Caco-2 (cell line): ENCODE measurements at regions not wholly inside any gene's neighbourhood (a gene's known extent, or its start where the extent isn't known, plus 50 kb on each side); places are given as distances from the start of the nearest gene placed in this dataset.

Experiments used
- BruUV-seq: library from RNA; stranded (reverse); fragments of 400-500 nt; replicated peaks from 2 replicates; lab custom pipeline; 2021; lab: Mats Ljungman, UMichigan
- CTCF ChIA-PET: fragments of 300-600 bp; sonication (Branson Sonifier 250); formaldehyde crosslinking; loops from one replicate; lab custom pipeline; 2022; ENCODE audit warnings: antibody characterized with exemption; lab: Charles Lee
- POLR2A ChIA-PET: fragments of 300-600 bp; sonication (Branson Sonifier 250); formaldehyde crosslinking; loops from one replicate; lab custom pipeline; 2022; ENCODE audit warnings: antibody characterized with exemption; lab: Charles Lee
- DNase-seq, 2 experiments: peaks; one replicate each; pipeline versions ENCODE4 v3.0.0 to v3.0.0-alpha.2; 2020 to 2022
- H3K27me3 ChIP-seq: replicated peaks from 2 replicates; pipeline ENCODE4 v1.6.0; 2011; ENCODE audit warnings: low read length; ENCODE audit not compliant: control insufficient read depth, insufficient read depth
- H3K36me3 ChIP-seq: 2 replicates; pipeline ENCODE4 v1.5.1; 2011; ENCODE audit warnings: low read length; ENCODE audit not compliant: control insufficient read depth, insufficient read depth
- H3K4me1 ChIP-seq: fragments of 250-450 bp; sonication (Bioruptor Pico); 2 replicates; pipeline ENCODE4 v1.5.1; 2020; ENCODE audit warnings: mild to moderate bottlenecking
- H3K4me3 ChIP-seq: 2 replicates; pipeline ENCODE4 v1.5.1; 2011; ENCODE audit warnings: low read depth, mild to moderate bottlenecking, control low read depth, low read length
- H3K9me3 ChIP-seq: fragments of 250-450 bp; sonication (Bioruptor Pico); 2 replicates; pipeline ENCODE4 v1.5.1; 2020; ENCODE audit warnings: mild to moderate bottlenecking, moderate library complexity
- H3K27ac Mint-ChIP-seq: one replicate; pipeline ENCODE4 v1.8.0; 2022; ENCODE audit warnings: mixed read lengths; ENCODE audit not compliant: unreplicated experiment
- H3K27me3 Mint-ChIP-seq: one replicate; pipeline ENCODE4 v1.8.0; 2022; ENCODE audit warnings: mixed read lengths; ENCODE audit not compliant: insufficient read depth, unreplicated experiment
- H3K36me3 Mint-ChIP-seq: one replicate; pipeline ENCODE4 v1.8.0; 2022; ENCODE audit warnings: mild to moderate bottlenecking, mixed read lengths; ENCODE audit not compliant: insufficient read depth, unreplicated experiment
- H3K4me1 Mint-ChIP-seq: one replicate; pipeline ENCODE4 v1.8.0; 2022; ENCODE audit warnings: low read depth, mixed read lengths; ENCODE audit not compliant: unreplicated experiment
- H3K4me3 Mint-ChIP-seq: one replicate; pipeline ENCODE4 v1.8.0; 2022; ENCODE audit warnings: mild to moderate bottlenecking, moderate library complexity, mixed read lengths; ENCODE audit not compliant: unreplicated experiment
- H3K9me3 Mint-ChIP-seq: one replicate; pipeline ENCODE4 v1.8.0; 2022; ENCODE audit warnings: mixed read lengths; ENCODE audit not compliant: unreplicated experiment
- intact Hi-C: fragments of 100-400 bp; cut with micrococcal nuclease; formaldehyde crosslinking; loops from one replicate; pipeline ENCODE4 v1.10.0; 2022; ENCODE audit not compliant: unreplicated experiment
- TF ChIP-seq, protein P1 (sequence below), 2 experiments: fragments of 200-600 bp in 1 of 2; IDR thresholded peaks; 1 replicate in 1 of 2; 2 replicates in 1 of 2; pipeline versions ENCODE4 v1.5.1 to v1.8.0; 2011 to 2022; ENCODE audit warnings: antibody characterized with exemption in 1 of 2, control low read depth in 1 of 2, inconsistent platforms in 1 of 2, low read depth in 1 of 2, low read length in 1 of 2, mild to moderate bottlenecking in 1 of 2, moderate library complexity in 1 of 2; ENCODE audit not compliant: insufficient read depth in 1 of 2, severe bottlenecking in 1 of 2, unreplicated experiment in 1 of 2

DNA sequence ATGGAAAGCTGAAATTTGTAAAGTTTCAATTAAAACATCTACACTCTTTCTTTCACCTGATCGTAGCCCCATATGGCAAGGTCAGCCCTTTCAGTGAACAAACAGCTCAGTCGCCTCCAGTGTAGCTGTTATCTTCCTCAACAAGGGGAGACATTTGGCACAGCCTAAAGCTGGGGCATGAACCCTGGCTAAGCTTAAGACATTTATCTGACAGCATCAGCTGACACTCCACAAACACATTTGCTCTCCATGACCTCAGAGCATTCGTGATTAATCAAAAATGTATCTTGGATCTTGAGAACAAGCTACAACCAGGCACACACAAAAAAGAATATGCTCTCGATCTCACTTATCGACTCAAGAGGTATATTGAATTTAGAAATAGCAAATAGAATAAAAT, 67.3 kb downstream of the POU5F2 start:
- CTCF ChIA-PET: no interaction called here
- BruUV-seq: no TSS peak
- intact Hi-C loops: no loop called here

DNA sequence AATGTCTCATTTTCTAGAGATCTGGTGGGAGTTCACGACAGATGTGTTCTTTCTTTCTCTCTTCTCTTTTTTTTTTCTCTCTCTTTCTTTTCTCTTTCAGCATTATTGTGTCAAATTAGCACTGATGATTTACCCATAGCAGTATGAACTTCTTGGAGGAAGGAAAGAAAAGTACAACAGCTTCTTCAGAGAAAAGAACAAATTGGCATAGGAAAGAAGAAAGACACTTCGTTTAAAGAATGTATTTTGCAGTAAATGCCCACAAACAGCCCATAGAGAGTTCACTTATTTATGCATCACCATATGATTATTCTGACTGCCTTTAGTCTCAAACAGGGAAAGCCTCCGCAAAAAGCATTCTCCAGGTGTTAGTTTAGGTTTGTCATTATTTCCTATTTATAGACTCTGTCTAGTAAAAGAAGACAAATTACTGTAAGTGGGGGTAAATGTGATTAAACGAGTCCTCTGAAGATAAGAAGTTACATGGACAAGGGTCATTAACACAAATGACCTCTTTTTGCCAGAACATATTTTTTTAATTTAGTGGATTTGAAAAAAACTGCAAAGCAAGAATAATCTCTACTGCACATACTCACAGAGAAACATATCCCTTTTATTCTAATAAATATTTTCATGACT, 68.0 kb downstream of the POU5F2 start:
- Mint-ChIP-seq H3K27ac (no peak overlapping the region), H3K27me3 (no peaks in the 10 kb centered on the region), H3K4me1 (no peaks in the 10 kb centered on the region), H3K36me3 (no peaks in the 10 kb centered on the region), H3K9me3 (no peaks in the 10 kb centered on the region), H3K4me3 (no peak overlapping the region)
- intact Hi-C loops: no loop called here
- CTCF ChIA-PET: no interaction called here
- Histone ChIP-seq H3K36me3 (no peaks in the 10 kb centered on the region), H3K4me3 (no peak overlapping the region), H3K4me1 (0 out of 2 replicates have a peak, but pooled peaks cover 5% of the 10 kb centered on the region), H3K9me3 (no peaks in the 10 kb centered on the region), H3K27me3 (no peaks in the 10 kb centered on the region)
- no peak for DNase-seq
- TF ChIP-seq, protein P1, sequence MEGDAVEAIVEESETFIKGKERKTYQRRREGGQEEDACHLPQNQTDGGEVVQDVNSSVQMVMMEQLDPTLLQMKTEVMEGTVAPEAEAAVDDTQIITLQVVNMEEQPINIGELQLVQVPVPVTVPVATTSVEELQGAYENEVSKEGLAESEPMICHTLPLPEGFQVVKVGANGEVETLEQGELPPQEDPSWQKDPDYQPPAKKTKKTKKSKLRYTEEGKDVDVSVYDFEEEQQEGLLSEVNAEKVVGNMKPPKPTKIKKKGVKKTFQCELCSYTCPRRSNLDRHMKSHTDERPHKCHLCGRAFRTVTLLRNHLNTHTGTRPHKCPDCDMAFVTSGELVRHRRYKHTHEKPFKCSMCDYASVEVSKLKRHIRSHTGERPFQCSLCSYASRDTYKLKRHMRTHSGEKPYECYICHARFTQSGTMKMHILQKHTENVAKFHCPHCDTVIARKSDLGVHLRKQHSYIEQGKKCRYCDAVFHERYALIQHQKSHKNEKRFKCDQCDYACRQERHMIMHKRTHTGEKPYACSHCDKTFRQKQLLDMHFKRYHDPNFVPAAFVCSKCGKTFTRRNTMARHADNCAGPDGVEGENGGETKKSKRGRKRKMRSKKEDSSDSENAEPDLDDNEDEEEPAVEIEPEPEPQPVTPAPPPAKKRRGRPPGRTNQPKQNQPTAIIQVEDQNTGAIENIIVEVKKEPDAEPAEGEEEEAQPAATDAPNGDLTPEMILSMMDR (IDR thresholded peaks at IDR 0.05; ENCODE audit: insufficient read depth in 1 of 2, low read depth in 1 of 2, low read length in 1 of 2, severe bottlenecking in 1 of 2, unreplicated experiment in 1 of 2): no peak
- POLR2A ChIA-PET: no interaction called here
- no TSS peak for BruUV-seq

More for the DNA sequence above, 67.3 kb downstream of the POU5F2 start:
- H3K4me3 ChIP-seq: no peak overlapping the region
- no peak overlapping the region for H3K27ac Mint-ChIP-seq
- no peaks in the 10 kb centered on the region for H3K27me3 Mint-ChIP-seq
- no peaks in the 10 kb centered on the region for H3K27me3 ChIP-seq
- POLR2A ChIA-PET: no interaction called here
- H3K4me1 Mint-ChIP-seq: no peaks in the 10 kb centered on the region
- no peak for DNase-seq
- TF ChIP-seq, protein P1 (IDR thresholded peaks at IDR 0.05; ENCODE audit: insufficient read depth in 1 of 2, low read depth in 1 of 2, low read length in 1 of 2, severe bottlenecking in 1 of 2, unreplicated experiment in 1 of 2): no peak
- 0 out of 2 replicates have a peak, but pooled peaks cover 5% of the 10 kb centered on the region for H3K4me1 ChIP-seq
- no peaks in the 10 kb centered on the region for H3K9me3 Mint-ChIP-seq
- no peak overlapping the region for H3K4me3 Mint-ChIP-seq
- no peaks in the 10 kb centered on the region for H3K36me3 ChIP-seq
- no peaks in the 10 kb centered on the region for H3K36me3 Mint-ChIP-seq
- H3K9me3 ChIP-seq: no peaks in the 10 kb centered on the region

DNA sequence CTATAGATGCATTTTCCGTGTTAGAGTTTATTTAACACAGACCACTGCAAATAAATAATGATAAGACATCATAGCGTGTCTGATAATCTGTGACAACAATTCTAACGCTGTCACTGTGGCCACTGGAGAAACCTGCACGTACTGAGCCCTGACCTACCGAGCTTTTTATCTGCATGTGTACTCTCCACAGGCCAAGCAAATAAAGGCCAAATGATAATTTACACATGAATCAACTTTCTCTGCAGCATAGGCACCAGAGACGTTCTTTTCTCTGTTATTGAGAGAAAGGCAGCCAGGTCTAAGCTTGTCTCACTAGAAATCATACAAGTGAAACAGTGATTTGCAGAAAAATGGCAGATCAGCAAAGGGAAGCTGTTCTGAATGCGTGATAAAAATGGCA, 75.8 kb downstream of the POU5F2 start:
- Histone ChIP-seq H3K27me3 (no peaks in the 10 kb centered on the region; the same call in 1 of the 2 replicates), H3K4me1 (no peaks in the 10 kb centered on the region), H3K36me3 (no peaks in the 10 kb centered on the region), H3K4me3 (no peak overlapping the region), H3K9me3 (no peaks in the 10 kb centered on the region)
- H3K4me1 Mint-ChIP-seq: no peaks in the 10 kb centered on the region
- no TSS peak for BruUV-seq
- POLR2A ChIA-PET: no interaction called here
- no peaks in the 10 kb centered on the region for H3K27me3 Mint-ChIP-seq
- no peak overlapping the region for H3K4me3 Mint-ChIP-seq
- H3K27ac Mint-ChIP-seq: no peak overlapping the region
- intact Hi-C loops: loop anchor here (5.0 kb wide), 1 partner anchor 43 kb away; no protein-coding TSS in a partner anchor
- no peaks in the 10 kb centered on the region for H3K36me3 Mint-ChIP-seq
- CTCF ChIA-PET: interaction anchor here (1.0 kb wide), 1 partner anchor 53 kb away, joined by 3 read pairs; no protein-coding TSS in a partner anchor
- TF ChIP-seq, protein P1 (IDR thresholded peaks at IDR 0.05; ENCODE audit: insufficient read depth in 1 of 2, low read depth in 1 of 2, low read length in 1 of 2, severe bottlenecking in 1 of 2, unreplicated experiment in 1 of 2): no peak
- no peak for DNase-seq
- no peaks in the 10 kb centered on the region for H3K9me3 Mint-ChIP-seq
